NCI-H146 (cell line): ENCODE measurements at regions not wholly inside any gene's neighbourhood (a gene's known extent, or its start where the extent isn't known, plus 50 kb on each side); places are given as distances from the start of the nearest gene placed in this dataset.
A peak's percentile ranks its signal among the peaks of the same experiment; 100 is the strongest.

Experiments
- DNase-seq: peaks from one replicate; lab custom pipeline; 2025; lab: John Stamatoyannopoulos, UW

- DNase-seq: no peak
These were observed 149.9 kb upstream of the IRF2BP2 start for GRCh38 chr1:234759888-234760287.

DNA sequence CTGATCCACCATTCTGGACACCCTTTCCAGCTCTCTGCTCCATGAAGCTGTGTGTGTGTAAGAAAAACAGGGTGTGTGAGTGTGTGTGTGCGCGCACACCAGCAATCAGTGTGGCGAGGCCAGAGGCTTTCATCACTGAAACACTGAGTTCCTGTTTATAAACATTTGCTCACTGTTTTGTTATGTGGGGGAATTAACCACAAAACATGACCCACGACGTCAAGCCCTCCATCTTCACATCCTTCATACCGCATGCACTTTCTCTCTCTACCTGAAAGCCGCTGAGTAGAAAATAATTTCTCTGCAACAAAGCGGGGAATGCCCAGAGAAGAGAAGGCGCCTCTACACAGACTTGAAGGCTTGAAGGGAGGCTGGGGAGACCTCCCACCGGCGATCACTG lies 148.9 kb upstream of the IRF2BP2 start:
- no peak for DNase-seq

DNA sequence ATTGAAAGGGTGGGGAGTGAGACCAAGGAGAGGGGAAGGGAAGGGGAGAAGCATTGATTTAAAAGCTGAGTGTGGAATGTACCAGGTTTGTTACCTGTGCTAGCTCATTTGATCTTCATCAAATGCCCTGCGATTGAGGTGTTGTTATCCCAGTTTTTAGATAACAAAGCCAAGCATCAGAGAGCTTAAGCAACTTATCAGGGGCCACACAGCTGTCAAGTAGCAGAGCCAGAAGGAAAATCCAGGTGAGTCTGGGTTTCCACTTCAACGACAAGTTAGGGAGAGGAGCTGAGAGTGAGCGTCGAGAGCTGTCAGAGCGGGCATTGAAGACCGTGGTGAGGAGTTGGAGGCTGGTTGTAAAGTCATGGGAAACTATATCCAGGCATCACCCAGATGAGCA lies 146.9 kb upstream of the IRF2BP2 start:
- DNase-seq: no peak

DNA sequence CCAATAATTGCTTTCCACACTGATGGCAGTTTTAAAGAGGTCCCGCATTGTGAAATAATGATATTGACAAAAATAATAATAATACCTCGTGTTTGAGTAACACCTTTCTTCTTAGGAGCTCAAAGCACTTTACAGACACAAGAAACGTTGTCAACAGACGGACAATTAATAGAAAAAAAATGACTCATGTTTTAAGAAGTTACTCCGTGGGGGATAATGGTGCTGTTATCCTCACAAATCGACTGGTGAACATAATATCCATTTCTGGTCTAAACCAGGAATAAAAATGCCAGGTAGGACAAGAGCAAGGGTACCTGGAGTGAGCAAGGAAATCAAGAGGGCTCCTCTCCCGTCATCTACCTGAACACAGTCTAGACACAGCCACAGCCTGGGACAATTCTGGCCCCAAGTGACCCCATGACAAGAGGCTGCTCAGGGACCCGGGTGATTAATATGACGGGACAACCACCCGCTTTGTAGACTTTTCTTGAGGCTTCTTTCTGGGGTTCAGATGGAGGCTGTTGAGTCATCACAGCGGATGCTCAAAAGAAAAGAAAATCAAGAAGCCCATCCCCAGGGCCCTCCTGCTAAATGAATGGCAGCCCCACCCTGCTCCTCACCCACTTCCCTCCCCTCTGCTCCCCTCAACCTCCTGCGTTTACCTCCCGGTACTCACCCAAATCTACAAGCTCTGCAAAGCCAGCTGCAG lies 146.2 kb upstream of the IRF2BP2 start:
- DNase-seq: peak; percentile 22

DNA sequence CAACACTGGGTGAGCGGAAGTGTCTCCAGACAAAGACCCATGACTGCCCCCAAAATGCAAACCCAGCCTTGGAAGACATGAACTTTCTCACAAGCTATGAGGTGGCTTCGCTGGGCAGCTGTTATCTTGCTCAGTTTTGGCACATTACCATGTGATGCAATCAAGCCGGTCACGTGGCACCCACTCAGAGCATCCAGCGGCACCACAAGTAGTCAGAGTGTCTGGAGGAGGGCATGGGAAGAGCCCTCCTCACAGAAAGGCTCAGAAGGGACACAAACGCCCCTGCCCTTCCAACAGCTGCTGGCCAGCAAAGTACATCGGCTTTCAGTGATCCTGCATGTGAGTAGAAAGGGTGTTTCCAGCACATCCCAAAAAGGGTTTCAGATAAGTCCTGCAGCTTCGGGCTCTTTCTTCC lies 145.5 kb upstream of the IRF2BP2 start:
- DNase-seq: peak; percentile 31

DNA sequence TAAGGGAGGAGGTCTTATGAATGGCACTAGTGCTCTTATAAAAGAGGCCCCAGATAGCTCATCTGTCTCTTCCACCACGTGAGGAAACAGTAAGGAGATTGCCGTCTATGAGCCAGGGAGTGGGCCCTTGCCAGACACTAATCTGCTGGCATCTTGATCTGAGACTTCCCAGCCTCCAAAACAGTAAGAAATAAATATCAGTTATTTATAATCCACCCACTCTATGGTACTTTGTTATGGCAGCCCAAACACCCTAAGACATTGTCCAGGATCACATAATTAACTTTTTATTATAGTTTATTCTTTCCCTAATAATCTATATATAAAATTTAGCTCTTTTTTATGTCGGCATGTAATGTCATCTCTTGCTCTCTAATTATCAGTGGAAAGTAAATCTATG lies 144.0 kb upstream of the IRF2BP2 start:
- no peak for DNase-seq

DNA sequence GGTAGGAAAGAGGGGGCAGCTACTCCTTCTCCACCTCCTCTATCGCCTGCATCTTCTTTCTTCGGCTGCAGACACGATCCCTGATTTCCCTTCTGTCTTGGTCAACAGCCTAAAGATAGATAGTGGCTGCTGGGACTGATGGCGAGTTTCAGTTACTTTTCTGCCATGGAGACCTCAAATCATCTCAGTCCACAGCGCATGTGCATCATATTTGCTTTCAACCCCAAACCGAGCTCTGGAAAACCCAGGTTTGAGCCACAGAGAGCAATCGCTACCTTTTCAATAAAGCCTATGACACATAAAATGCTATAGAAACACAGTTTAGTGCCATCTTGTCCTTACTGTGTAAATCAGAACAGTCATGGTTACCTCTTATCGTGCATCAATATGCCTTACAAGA lies 142.9 kb upstream of the IRF2BP2 start:
- no peak for DNase-seq

DNA sequence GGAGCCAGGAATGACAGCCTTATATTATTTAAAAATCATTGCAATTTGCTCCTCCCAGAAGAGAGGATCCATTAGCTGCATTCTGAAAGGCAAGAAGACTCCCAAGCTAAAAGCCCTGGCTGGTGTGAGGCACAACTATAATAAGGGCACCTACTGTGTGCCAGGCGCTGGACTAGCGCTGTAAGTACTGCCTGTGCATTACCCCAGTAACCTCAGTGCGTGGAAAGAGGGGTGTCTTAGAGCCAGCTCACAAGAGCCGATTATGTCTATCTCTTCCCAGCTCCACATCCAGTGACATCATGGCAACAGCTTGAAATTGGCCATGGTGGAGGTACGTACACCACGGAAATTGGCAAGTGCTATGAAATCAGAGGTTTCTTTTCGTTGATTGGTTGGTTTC lies 141.7 kb upstream of the IRF2BP2 start:
- DNase-seq: no peak

GRCh38 chr1:234750922-234751627 lies 141.1 kb upstream of the IRF2BP2 start:
- DNase-seq: peak; percentile 83

- DNase-seq: no peak
These were observed 138.7 kb upstream of the IRF2BP2 start for GRCh38 chr1:234748713-234749112.

- DNase-seq: no peak
These were observed 138.1 kb upstream of the IRF2BP2 start for GRCh38 chr1:234748066-234748465.

GRCh38 chr1:234746798-234747196 lies 136.8 kb upstream of the IRF2BP2 start:
- peak; percentile 83 for DNase-seq

GRCh38 chr1:234745844-234746797 lies 136.1 kb upstream of the IRF2BP2 start:
- peak; percentile 79 for DNase-seq

DNA sequence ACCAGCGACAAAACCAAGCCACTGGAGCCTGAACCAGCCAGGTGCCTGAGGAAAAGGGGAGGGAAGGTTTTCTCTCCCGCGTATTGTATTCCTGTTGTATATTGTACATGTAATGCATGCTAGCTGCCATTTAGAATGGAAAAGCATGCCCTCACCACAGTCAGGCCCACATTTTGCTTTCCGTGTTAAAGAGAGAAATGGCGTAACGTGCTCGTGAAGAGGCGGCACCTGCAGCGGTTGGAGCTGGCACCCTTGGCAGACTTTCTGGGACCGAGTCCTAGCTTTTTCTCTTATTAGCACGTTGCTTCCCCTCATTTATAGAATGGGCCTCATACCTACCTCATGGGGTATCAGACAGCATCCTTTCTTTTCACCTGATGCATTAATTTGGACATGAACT lies 135.3 kb upstream of the IRF2BP2 start:
- no peak for DNase-seq

GRCh38 chr1:234743791-234744611 lies 134.0 kb upstream of the IRF2BP2 start:
- peak; percentile 37 for DNase-seq

DNA sequence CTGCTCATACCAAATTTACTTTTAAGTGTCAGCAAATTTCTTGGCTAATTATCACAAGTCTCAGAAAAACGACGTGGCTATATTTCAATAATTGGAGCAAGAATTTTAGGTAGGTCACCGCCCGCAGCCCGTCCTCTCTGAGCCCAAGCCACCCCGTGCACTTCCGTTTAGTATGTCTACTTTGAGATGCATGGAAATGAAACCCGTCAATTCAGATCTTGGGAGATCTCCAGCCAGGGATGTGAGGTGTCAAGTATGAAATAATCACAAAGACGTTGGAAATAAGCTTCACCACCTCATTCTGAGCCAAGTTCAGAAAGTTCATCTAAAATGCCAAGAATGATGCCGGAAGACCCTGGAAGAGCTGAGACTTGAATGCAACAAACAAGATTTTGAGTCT lies 132.6 kb upstream of the IRF2BP2 start:
- DNase-seq: no peak

GRCh38 chr1:234737967-234738314 lies 128.0 kb upstream of the IRF2BP2 start:
- DNase-seq: peak; percentile 71

- no peak for DNase-seq
These were observed 125.9 kb upstream of the IRF2BP2 start for GRCh38 chr1:234735916-234736315.

DNA sequence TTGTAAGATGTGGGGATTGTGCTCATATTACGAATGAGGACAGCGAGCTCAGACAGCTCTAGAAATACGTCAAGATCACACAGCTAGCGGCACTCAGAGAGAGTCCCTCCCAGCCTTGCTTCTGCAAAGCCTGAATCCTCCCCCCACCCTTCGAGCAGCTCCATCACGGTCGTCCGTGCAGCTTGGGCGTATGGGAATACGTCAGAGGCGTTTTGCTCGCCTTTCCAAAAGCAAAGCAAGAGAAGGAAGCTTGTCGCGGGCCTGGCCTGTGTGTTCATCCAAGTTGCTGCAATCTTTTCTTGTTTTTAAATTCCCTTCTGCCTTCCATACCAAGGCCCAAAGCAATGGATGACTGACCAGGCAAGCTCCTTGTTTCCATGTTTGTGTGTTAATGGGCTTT lies 125.5 kb upstream of the IRF2BP2 start:
- no peak for DNase-seq

DNA sequence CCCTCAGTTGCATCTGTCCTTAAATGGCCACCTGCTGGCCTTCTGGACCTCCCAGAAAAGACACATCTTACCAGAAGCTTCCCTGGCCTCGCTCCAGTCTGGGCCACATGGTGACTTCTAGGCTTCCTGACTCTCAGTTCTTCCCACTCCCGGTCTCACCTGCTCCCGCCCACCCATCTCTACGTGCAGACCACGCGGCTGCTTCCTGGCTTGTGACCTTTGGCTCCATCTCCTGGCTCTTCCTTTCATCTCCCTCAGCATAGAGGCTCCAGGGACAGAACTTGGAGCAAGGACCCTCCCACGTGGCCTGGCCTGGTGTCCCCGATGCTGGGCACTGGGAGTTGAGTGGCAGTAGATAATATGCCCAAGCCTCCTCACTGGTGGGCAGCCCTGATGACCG lies 124.9 kb upstream of the IRF2BP2 start:
- no peak for DNase-seq

GRCh38 chr1:234734412-234734835 lies 124.4 kb upstream of the IRF2BP2 start:
- no peak for DNase-seq

DNA sequence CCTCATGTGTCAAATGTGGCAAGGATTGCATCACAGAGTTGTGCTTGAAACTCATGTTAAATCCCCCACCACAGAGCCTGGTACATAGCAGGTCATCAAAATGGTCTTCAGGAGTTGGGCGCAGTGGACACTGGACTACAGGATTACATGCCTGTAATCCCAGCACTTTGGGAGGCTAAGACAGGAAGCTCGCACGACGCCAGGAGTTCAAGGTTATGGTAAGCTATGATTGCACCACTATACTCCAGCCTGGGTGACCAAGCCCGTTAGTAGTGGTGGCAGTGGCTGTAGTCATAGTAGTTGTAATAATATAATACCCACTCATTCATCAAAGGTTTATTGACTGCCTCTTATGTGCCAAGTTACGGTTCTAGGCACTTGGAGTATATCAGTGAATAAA lies 123.4 kb upstream of the IRF2BP2 start:
- no peak for DNase-seq
